OCI-LY1 (cell line): ENCODE measurements at regions not wholly inside any gene's neighbourhood (a gene's known extent, or its start where the extent isn't known, plus 50 kb on each side); places are given as distances from the start of the nearest gene placed in this dataset.

Source experiments
- H2AFZ ChIP-seq: fragments of 200-600 bp; sonication (generic), shearing (Covaris generic); 2 replicates; pipeline ENCODE4 v1.6.0; 2014; ENCODE audit warnings: antibody characterized with exemption, mild to moderate bottlenecking, low read length
- H3F3A ChIP-seq: fragments of 200-600 bp; sonication (generic), shearing (Covaris generic); 2 replicates; pipeline ENCODE4 v1.6.0; 2014; ENCODE audit warnings: mild to moderate bottlenecking, antibody characterized with exemption, low read length, moderate library complexity; ENCODE audit not compliant: insufficient read depth
- H3K27ac ChIP-seq: fragments of 200-600 bp; sonication (generic); 2 replicates; pipeline ENCODE4 v1.5.1; 2014; ENCODE audit warnings: low read length, mixed run types, mild to moderate bottlenecking, low read depth; ENCODE audit not compliant: poor library complexity, severe bottlenecking
- H3K27me3 ChIP-seq: fragments of 200-600 bp; sonication (generic); 2 replicates; pipeline ENCODE4 v1.6.0; 2014; ENCODE audit warnings: antibody characterized with exemption, mild to moderate bottlenecking, low read length, moderate library complexity; ENCODE audit not compliant: insufficient read depth
- H3K36me3 ChIP-seq: fragments of 200-600 bp; sonication (generic); 2 replicates; pipeline ENCODE4 v1.6.1; 2014; ENCODE audit warnings: mild to moderate bottlenecking, antibody characterized with exemption, low read length, moderate library complexity, mixed read lengths; ENCODE audit not compliant: insufficient read depth
- H3K4me1 ChIP-seq: fragments of 200-600 bp; sonication (generic); 2 replicates; pipeline ENCODE4 v1.5.1; 2014; ENCODE audit warnings: mild to moderate bottlenecking, low read length, moderate library complexity; ENCODE audit not compliant: insufficient read depth, severe bottlenecking
- H3K4me2 ChIP-seq: fragments of 200-600 bp; sonication (generic), shearing (Covaris generic); 2 replicates; pipeline ENCODE4 v1.6.1; 2014; ENCODE audit warnings: low read length
- H3K4me3 ChIP-seq: fragments of 200-600 bp; sonication (generic); 2 replicates; pipeline ENCODE4 v1.5.1; 2014; ENCODE audit warnings: low read length, low read depth, mild to moderate bottlenecking, mixed read lengths; ENCODE audit not compliant: poor library complexity, severe bottlenecking
- H3K79me2 ChIP-seq: fragments of 200-600 bp; shearing (Covaris generic); 2 replicates; pipeline ENCODE4 v1.6.1; 2016; ENCODE audit warnings: mixed run types, low read length, mixed read lengths; ENCODE audit not compliant: insufficient read depth
- H3K9ac ChIP-seq: fragments of 200-600 bp; sonication (generic), shearing (Covaris generic); 2 replicates; pipeline ENCODE4 v1.6.1; 2014; ENCODE audit warnings: mild to moderate bottlenecking, low read length, mixed read lengths
- H3K9me2 ChIP-seq: fragments of 200-600 bp; sonication (generic), shearing (Covaris generic); 2 replicates; pipeline ENCODE4 v1.6.1; 2014; ENCODE audit warnings: low read depth, mild to moderate bottlenecking, low read length, mixed read lengths
- H3K9me3 ChIP-seq: fragments of 200-600 bp; shearing (Covaris generic); 2 replicates; pipeline ENCODE4 v1.6.1; 2014; ENCODE audit warnings: low read length, mixed read lengths
- H4K20me1 ChIP-seq: fragments of 200-600 bp; sonication (generic), shearing (Covaris generic); 2 replicates; pipeline ENCODE4 v1.6.0; 2016; ENCODE audit warnings: mild to moderate bottlenecking, low read length; ENCODE audit not compliant: insufficient read depth
- CTCF ChIP-seq: fragments of 200-600 bp; sonication (generic), shearing (Covaris generic); IDR thresholded peaks from 2 replicates; pipeline ENCODE4 v1.5.1; 2017; ENCODE audit warnings: mild to moderate bottlenecking, antibody characterized with exemption, low read length, moderate library complexity, mixed read lengths
- EZH2 ChIP-seq: fragments of 200-600 bp; sonication (generic), shearing (Covaris generic); IDR thresholded peaks from 2 replicates; pipeline ENCODE4 v1.8.0; 2017; ENCODE audit warnings: borderline replicate concordance, mixed run types, mild to moderate bottlenecking, antibody characterized with exemption, low read length, moderate library complexity, mixed read lengths

DNA sequence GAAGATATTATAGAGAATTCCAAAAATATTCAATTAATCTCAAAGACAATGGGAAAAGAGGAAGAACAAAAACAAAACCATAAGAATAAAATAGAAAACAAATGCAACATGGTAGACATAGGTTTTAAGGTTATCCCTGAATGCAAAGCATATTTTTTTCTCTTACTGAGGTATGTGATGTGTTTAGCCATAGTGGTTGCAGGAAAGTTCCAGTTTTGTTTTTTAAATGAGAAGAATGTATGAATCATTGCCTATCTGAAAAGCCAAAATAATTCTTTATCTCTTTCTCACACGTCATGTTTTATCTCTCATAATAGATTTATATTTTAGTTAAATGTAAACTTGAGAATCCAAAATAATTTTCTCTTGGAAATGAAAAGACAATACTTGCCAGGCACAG lies 2591.7 kb upstream of the PCDH20 start:
- no peak for TF ChIP-seq CTCF
- TF ChIP-seq EZH2 = no peak
- H4K20me1 ChIP-seq = no peaks in the 10 kb centered on the region

DNA sequence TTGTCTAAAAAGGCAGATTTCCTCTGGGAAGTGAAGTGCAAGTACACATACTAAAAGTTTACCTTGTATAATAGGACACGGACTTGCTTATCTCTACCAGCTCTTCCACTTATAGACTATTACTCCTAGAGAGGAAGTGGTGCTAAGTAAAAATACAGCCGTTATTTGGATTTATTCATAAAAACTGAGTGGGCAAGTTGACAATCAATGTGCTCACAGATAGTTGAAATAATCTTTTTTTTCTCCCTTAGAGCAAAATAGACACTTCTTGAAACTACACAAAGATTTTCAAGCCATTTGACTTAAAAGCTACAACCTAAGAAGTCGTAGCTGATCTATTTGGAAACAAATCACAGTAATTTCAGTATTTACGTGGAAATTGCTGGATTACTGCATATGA lies 2584.7 kb upstream of the PCDH20 start:
- Histone ChIP-seq H3K36me3 (no peaks in the 10 kb centered on the region), H3K79me2 (no peaks in the 10 kb centered on the region), H3K27me3 (no peaks in the 10 kb centered on the region), H3K9ac (no peak overlapping the region), H3F3A (no peaks in the 10 kb centered on the region), H3K27ac (no peak overlapping the region), H4K20me1 (no peaks in the 10 kb centered on the region), H2AFZ (no peak overlapping the region), H3K4me2 (no peak overlapping the region), H3K4me3 (no peak overlapping the region), H3K4me1 (no peaks in the 10 kb centered on the region), H3K9me2 (no peaks in the 10 kb centered on the region), H3K9me3 (no peaks in the 10 kb centered on the region)
- TF ChIP-seq EZH2 = no peak
- TF ChIP-seq CTCF = no peak

More for the DNA sequence above, 2591.7 kb upstream of the PCDH20 start:
- no peak overlapping the region for H3K4me3 ChIP-seq
- no peaks in the 10 kb centered on the region for H3K9me3 ChIP-seq
- H3K4me2 ChIP-seq = no peak overlapping the region
- H3K36me3 ChIP-seq = no peaks in the 10 kb centered on the region
- no peaks in the 10 kb centered on the region for H3F3A ChIP-seq
- H3K9ac ChIP-seq = no peak overlapping the region
- H2AFZ ChIP-seq = no peak overlapping the region
- no peak overlapping the region for H3K27ac ChIP-seq
- no peaks in the 10 kb centered on the region for H3K4me1 ChIP-seq
- no peaks in the 10 kb centered on the region for H3K27me3 ChIP-seq
- no peaks in the 10 kb centered on the region for H3K79me2 ChIP-seq
- H3K9me2 ChIP-seq = no peaks in the 10 kb centered on the region

- H3K9me2 ChIP-seq = no peaks in the 10 kb centered on the region
- H3K4me2 ChIP-seq = no peak overlapping the region
- H3K36me3 ChIP-seq = no peaks in the 10 kb centered on the region
- no peak overlapping the region for H3K9ac ChIP-seq
- H3K4me3 ChIP-seq = no peak overlapping the region
- no peaks in the 10 kb centered on the region for H3K9me3 ChIP-seq
- H3K4me1 ChIP-seq = no peaks in the 10 kb centered on the region
- TF ChIP-seq CTCF (no peak), EZH2 (no peak)
- H3K27me3 ChIP-seq = no peaks in the 10 kb centered on the region
- no peaks in the 10 kb centered on the region for H3F3A ChIP-seq
- no peaks in the 10 kb centered on the region for H4K20me1 ChIP-seq
- no peak overlapping the region for H2AFZ ChIP-seq
- H3K27ac ChIP-seq = no peak overlapping the region
- H3K79me2 ChIP-seq = no peaks in the 10 kb centered on the region
These were observed 2584.1 kb upstream of the PCDH20 start for GRCh38 chr13:63999614-64000305.
